Gastroesophageal sphincter (tissue), 3 donors: ENCODE measurements at regions not wholly inside any gene's neighbourhood (a gene's known extent, or its start where the extent isn't known, plus 50 kb on each side); places are given as distances from the start of the nearest gene placed in this dataset.

Experiments used
- CTCF ChIP-seq, 4 experiments: fragments of 200-600 bp in 2 of 4; fragments of 450-650 bp in 2 of 4; sonication (generic) in 1 of 4; IDR thresholded peaks; one replicate each; pipeline ENCODE4 v1.5.1; 2017 to 2019; ENCODE audit warnings: antibody characterized with exemption in 4 of 4, mild to moderate bottlenecking in 2 of 4, moderate library complexity in 2 of 4
- EP300 ChIP-seq: sonication (generic); formaldehyde crosslinking; IDR thresholded peaks from one replicate; pipeline ENCODE4 v1.6.1; 2017; ENCODE audit warnings: antibody characterized with exemption, mild to moderate bottlenecking
- POLR2A ChIP-seq, 2 donors: fragments of 450-650 bp; IDR thresholded peaks; one replicate each; pipeline ENCODE4 v1.6.1; 2017; ENCODE audit warnings: antibody characterized with exemption in 2 of 2, mild to moderate bottlenecking in 2 of 2, moderate library complexity in 1 of 2

- TF ChIP-seq CTCF (IDR thresholded peaks at IDR 0.05) (no peak), EP300 (no peak), POLR2A (IDR thresholded peaks at IDR 0.05) (no peak)
Measured at GRCh38 chr21:26227130-26227529, 56.6 kb upstream of the APP start.
